Nephron (organoid): ENCODE measurements at regions not wholly inside any gene's neighbourhood (a gene's known extent, or its start where the extent isn't known, plus 50 kb on each side); places are given as distances from the start of the nearest gene placed in this dataset.

Experiments used
- H3K27ac Mint-ChIP-seq, 3 experiments: 2 replicates each; pipeline ENCODE4 v1.8.0; 2020; ENCODE audit warnings: mixed read lengths in 3 of 3, mild to moderate bottlenecking in 2 of 3, moderate library complexity in 1 of 3
- H3K27me3 Mint-ChIP-seq: 2 replicates; pipeline ENCODE4 v1.8.0; 2021; ENCODE audit warnings: low read depth, mild to moderate bottlenecking, moderate library complexity, mixed read lengths
- H3K36me3 Mint-ChIP-seq: 2 replicates; pipeline ENCODE4 v1.8.0; 2020; ENCODE audit warnings: low read depth, mixed read lengths
- H3K4me1 Mint-ChIP-seq: 2 replicates; pipeline ENCODE4 v1.8.0; 2020; ENCODE audit warnings: mixed read lengths
- H3K4me3 Mint-ChIP-seq, 3 experiments: 2 replicates each; pipeline ENCODE4 v1.8.0; 2020; ENCODE audit warnings: mild to moderate bottlenecking in 3 of 3, mixed read lengths in 3 of 3, moderate library complexity in 2 of 3
- H3K9me3 Mint-ChIP-seq: 2 replicates; pipeline ENCODE4 v1.8.0; 2020; ENCODE audit warnings: mixed read lengths
- CTCF ChIP-seq, 3 experiments: fragments of 200-600 bp; sonication (generic); IDR thresholded peaks; one replicate each; pipeline ENCODE4 v1.5.0; 2021; ENCODE audit warnings: antibody characterized with exemption in 3 of 3; ENCODE audit not compliant: unreplicated experiment in 3 of 3

GRCh38 chr17:79196913-79197312 is 122.3 kb downstream of the ENGASE start:
- TF ChIP-seq CTCF (IDR thresholded peaks at IDR 0.05; ENCODE audit: unreplicated experiment in 3 of 3), result no peak
- Mint-ChIP-seq H3K36me3 (no peaks in the 10 kb centered on the region), H3K27ac (no peak overlapping the region), H3K27me3 (peaks cover 86% of the 10 kb centered on the region), H3K9me3 (no peaks in the 10 kb centered on the region), H3K4me3 (no peak overlapping the region), H3K4me1 (peaks cover 6% of the 10 kb centered on the region)

GRCh38 chr17:79192503-79193351 is 118.1 kb downstream of the ENGASE start:
- Mint-ChIP-seq H3K4me1 (no peaks in the 10 kb centered on the region), H3K27me3 (peaks cover 99% of the 10 kb centered on the region), H3K27ac (no peak overlapping the region), H3K4me3 (no peak overlapping the region), H3K36me3 (no peaks in the 10 kb centered on the region), H3K9me3 (no peaks in the 10 kb centered on the region)
- TF ChIP-seq CTCF (IDR thresholded peaks at IDR 0.05; ENCODE audit: unreplicated experiment in 3 of 3), result no peak

- Mint-ChIP-seq H3K36me3 (no peaks in the 10 kb centered on the region), H3K4me1 (no peaks in the 10 kb centered on the region), H3K4me3 (no peak overlapping the region), H3K27me3 (peaks cover 97% of the 10 kb centered on the region), H3K27ac (no peak overlapping the region), H3K9me3 (no peaks in the 10 kb centered on the region)
- TF ChIP-seq CTCF (IDR thresholded peaks at IDR 0.05; ENCODE audit: unreplicated experiment in 3 of 3), result no peak
Observed at GRCh38 chr17:79191270-79191934, 116.8 kb downstream of the ENGASE start.

GRCh38 chr17:79189305-79189704 is 114.7 kb downstream of the ENGASE start:
- no peaks in the 10 kb centered on the region for H3K4me1 Mint-ChIP-seq
- no peak for TF ChIP-seq CTCF (IDR thresholded peaks at IDR 0.05; ENCODE audit: unreplicated experiment in 3 of 3)
- H3K27ac Mint-ChIP-seq, result no peak overlapping the region
- no peak overlapping the region for H3K4me3 Mint-ChIP-seq
- no peaks in the 10 kb centered on the region for H3K9me3 Mint-ChIP-seq
- H3K36me3 Mint-ChIP-seq, result no peaks in the 10 kb centered on the region
- peaks cover 97% of the 10 kb centered on the region for H3K27me3 Mint-ChIP-seq

- Mint-ChIP-seq H3K36me3 (no peaks in the 10 kb centered on the region), H3K27me3 (peaks cover 97% of the 10 kb centered on the region), H3K27ac (no peak overlapping the region), H3K4me3 (no peak overlapping the region), H3K9me3 (no peaks in the 10 kb centered on the region), H3K4me1 (no peaks in the 10 kb centered on the region)
- TF ChIP-seq CTCF (IDR thresholded peaks at IDR 0.05; ENCODE audit: unreplicated experiment in 3 of 3), result no peak
Observed at GRCh38 chr17:79188685-79189084, 114.1 kb downstream of the ENGASE start.
